Peyer's patch (tissue), 4 donors: ENCODE measurements at regions not wholly inside any gene's neighbourhood (a gene's known extent, or its start where the extent isn't known, plus 50 kb on each side); places are given as distances from the start of the nearest gene placed in this dataset.

Experiments used
- CTCF ChIP-seq, 6 experiments: fragments of 450-650 bp in 4 of 6; fragments of 200-600 bp in 2 of 6; sonication (generic) in 1 of 6; IDR thresholded peaks; one replicate each; pipeline ENCODE4 v1.5.1; 2017 to 2019; ENCODE audit warnings: antibody characterized with exemption in 6 of 6, mild to moderate bottlenecking in 3 of 6, moderate library complexity in 1 of 6
- POLR2A ChIP-seq, 2 donors: fragments of 450-650 bp; IDR thresholded peaks; one replicate each; pipeline ENCODE4 v1.5.1; 2017; ENCODE audit warnings: antibody characterized with exemption in 2 of 2, mild to moderate bottlenecking in 2 of 2, moderate library complexity in 2 of 2

GRCh38 chr4:130338851-130339250, 1242.9 kb downstream of the C4orf33 start:
- TF ChIP-seq CTCF (IDR thresholded peaks at IDR 0.05) = no peak
- no peak for TF ChIP-seq POLR2A (IDR thresholded peaks at IDR 0.05)
